RWPE2 (cell line): ENCODE measurements at regions not wholly inside any gene's neighbourhood (a gene's known extent, or its start where the extent isn't known, plus 50 kb on each side); places are given as distances from the start of the nearest gene placed in this dataset.

Experiments used
- ATAC-seq: fragments of 200-7000 bp; cut with Tn5 transposase; 3 replicates; pipeline ENCODE4 v1.9.1; 2021; ENCODE audit warnings: low read depth
- DNase-seq: peaks from one replicate; pipeline ENCODE4 v3.0.0-alpha.2; 2020; ENCODE audit warnings: low spot score
- H3K27ac ChIP-seq: fragments of 450-650 bp; 2 replicates; pipeline ENCODE4 v1.5.1; 2017; ENCODE audit warnings: mild to moderate bottlenecking; ENCODE audit not compliant: poor library complexity, severe bottlenecking
- H3K27me3 ChIP-seq: fragments of 250-450 bp; sonication (Bioruptor Pico); 2 replicates; pipeline ENCODE4 v1.5.1; 2021; ENCODE audit warnings: mild to moderate bottlenecking, moderate library complexity; ENCODE audit not compliant: insufficient read depth, poor library complexity, severe bottlenecking
- H3K36me3 ChIP-seq: fragments of 250-450 bp; sonication (Bioruptor Pico); 2 replicates; pipeline ENCODE4 v1.5.1; 2020; ENCODE audit warnings: low read depth, mild to moderate bottlenecking, moderate library complexity
- H3K4me1 ChIP-seq: fragments of 250-450 bp; sonication (Bioruptor Pico); 2 replicates; pipeline ENCODE4 v1.5.1; 2021; ENCODE audit warnings: mild to moderate bottlenecking, moderate library complexity; ENCODE audit not compliant: insufficient read depth, poor library complexity, severe bottlenecking
- H3K4me3 ChIP-seq: fragments of 250-450 bp; sonication (Bioruptor Pico); 2 replicates; pipeline ENCODE4 v1.5.1; 2021; ENCODE audit warnings: mild to moderate bottlenecking, moderate library complexity; ENCODE audit not compliant: severe bottlenecking
- H3K9me3 ChIP-seq: fragments of 250-450 bp; sonication (Bioruptor Pico); 2 replicates; pipeline ENCODE4 v1.5.1; 2021; ENCODE audit warnings: mild to moderate bottlenecking, moderate library complexity; ENCODE audit not compliant: severe bottlenecking
- CTCF ChIP-seq: fragments of 450-650 bp; IDR thresholded peaks from one replicate; pipeline ENCODE4 v1.5.1; 2017; ENCODE audit warnings: mild to moderate bottlenecking, moderate library complexity; ENCODE audit not compliant: poor library complexity, severe bottlenecking

DNA sequence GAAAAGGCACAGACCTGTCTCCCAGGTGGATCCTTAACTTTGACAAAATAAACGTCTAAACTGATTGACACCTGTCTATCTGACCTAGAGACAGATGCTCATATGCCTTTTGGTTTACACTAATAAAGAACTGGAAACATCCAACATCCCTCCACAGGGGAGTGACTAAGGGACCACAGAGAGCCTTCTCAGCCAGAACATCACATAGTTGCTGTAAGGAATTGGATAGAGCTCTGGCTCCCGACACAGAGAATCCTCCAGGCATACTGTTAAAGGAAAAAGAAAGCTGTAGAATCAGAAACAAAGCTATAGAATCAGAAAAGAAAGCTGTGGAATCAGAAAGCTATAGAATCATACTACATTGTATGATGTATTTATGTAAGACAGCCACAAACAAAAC lies 258.8 kb downstream of the STK31 start:
- no peak overlapping the region for H3K27ac ChIP-seq
- no peak for TF ChIP-seq CTCF
- no peaks in the 10 kb centered on the region for H3K27me3 ChIP-seq
- H3K4me1 ChIP-seq, result no peaks in the 10 kb centered on the region
- no peak for DNase-seq
- H3K9me3 ChIP-seq, result no peaks in the 10 kb centered on the region
- no peaks in the 10 kb centered on the region for H3K36me3 ChIP-seq
- no peak for ATAC-seq
- no peak overlapping the region for H3K4me3 ChIP-seq

DNA sequence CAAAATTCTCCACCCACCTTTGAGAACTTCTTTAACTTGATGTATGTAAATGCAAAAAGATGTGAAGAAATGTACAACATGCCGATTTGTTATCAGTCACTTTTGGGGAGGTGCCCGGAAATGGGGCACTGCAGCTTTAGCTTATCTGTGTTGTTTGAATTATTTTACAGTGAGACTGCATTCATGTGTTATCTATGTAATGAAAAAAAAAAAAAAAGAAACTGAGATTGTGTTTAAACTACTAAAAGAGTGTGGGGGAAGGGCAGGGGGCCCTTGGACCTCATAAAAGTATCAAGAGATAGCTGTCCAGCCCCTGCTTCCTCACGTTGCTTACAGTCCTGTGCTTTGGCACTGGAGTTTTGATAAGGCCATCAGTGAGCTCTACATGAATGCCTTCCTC lies 259.4 kb downstream of the STK31 start:
- H3K9me3 ChIP-seq, result no peaks in the 10 kb centered on the region
- no peaks in the 10 kb centered on the region for H3K27me3 ChIP-seq
- H3K27ac ChIP-seq, result no peak overlapping the region
- no peak for TF ChIP-seq CTCF
- H3K4me3 ChIP-seq, result no peak overlapping the region
- ATAC-seq (no peak), DNase-seq (no peak)
- no peaks in the 10 kb centered on the region for H3K4me1 ChIP-seq
- no peaks in the 10 kb centered on the region for H3K36me3 ChIP-seq

DNA sequence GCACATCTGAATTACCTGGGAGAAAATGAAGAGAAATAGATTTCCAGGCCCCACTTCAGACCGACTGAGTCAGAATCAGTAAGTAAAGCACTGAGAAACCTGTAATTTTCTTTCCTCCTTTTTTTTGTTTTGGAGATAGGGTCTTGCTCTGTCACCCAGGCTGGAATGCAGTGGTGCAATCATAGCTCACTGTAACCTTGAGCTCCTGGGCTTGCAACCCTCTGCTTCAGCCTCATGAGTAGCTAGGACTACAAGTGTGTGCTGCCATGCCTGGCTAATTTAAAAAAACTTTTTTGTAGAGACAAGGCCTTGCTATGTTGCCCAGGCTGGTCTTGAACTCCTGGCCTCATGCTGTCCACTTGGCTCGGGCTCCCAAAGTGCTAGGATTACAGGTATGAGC lies 260.2 kb downstream of the STK31 start:
- H3K27ac ChIP-seq, result no peak overlapping the region
- H3K36me3 ChIP-seq, result no peaks in the 10 kb centered on the region
- H3K27me3 ChIP-seq, result no peaks in the 10 kb centered on the region
- no peaks in the 10 kb centered on the region for H3K4me1 ChIP-seq
- H3K4me3 ChIP-seq, result no peak overlapping the region
- no peak for TF ChIP-seq CTCF
- DNase-seq (no peak), ATAC-seq (no peak)
- H3K9me3 ChIP-seq, result no peaks in the 10 kb centered on the region

DNA sequence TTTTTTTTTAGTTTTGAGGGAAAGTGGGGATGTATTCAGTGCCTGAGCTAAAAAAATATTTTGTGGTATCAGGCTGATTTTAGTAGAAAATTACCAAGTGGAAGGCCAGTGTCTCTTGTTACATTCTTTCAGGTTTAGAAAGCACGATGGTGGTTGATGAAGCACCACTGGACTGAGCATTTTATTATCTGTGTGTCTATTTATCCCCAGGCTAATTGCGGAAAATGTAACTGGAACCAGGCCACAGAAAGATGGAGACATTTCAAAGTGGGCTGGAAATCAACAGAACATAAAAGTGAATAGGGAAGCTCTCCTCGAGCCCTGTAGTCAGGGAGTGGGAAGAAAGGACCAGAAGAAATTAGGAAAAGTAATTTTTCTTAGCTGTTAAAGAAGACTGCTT lies 261.0 kb downstream of the STK31 start:
- no peak for ATAC-seq
- no peaks in the 10 kb centered on the region for H3K27me3 ChIP-seq
- no peaks in the 10 kb centered on the region for H3K36me3 ChIP-seq
- H3K27ac ChIP-seq, result no peak overlapping the region
- DNase-seq, result no peak
- no peaks in the 10 kb centered on the region for H3K9me3 ChIP-seq
- H3K4me3 ChIP-seq, result no peak overlapping the region
- no peaks in the 10 kb centered on the region for H3K4me1 ChIP-seq
- no peak for TF ChIP-seq CTCF

- Histone ChIP-seq H3K27me3 (no peaks in the 10 kb centered on the region), H3K36me3 (no peaks in the 10 kb centered on the region), H3K4me3 (no peak overlapping the region), H3K27ac (no peak overlapping the region), H3K4me1 (no peaks in the 10 kb centered on the region), H3K9me3 (no peaks in the 10 kb centered on the region)
- TF ChIP-seq CTCF, result no peak
- ATAC-seq (no peak), DNase-seq (no peak)
Measured at GRCh38 chr7:23972057-23972456, 262.0 kb downstream of the STK31 start.
